NCI-H526 (cell line): ENCODE measurements at regions not wholly inside any gene's neighbourhood (a gene's known extent, or its start where the extent isn't known, plus 50 kb on each side); places are given as distances from the start of the nearest gene placed in this dataset.

ENCODE experiments used
- DNase-seq, 2 experiments: peaks; one replicate each; lab custom pipeline; 2025; lab: John Stamatoyannopoulos, UW

DNA sequence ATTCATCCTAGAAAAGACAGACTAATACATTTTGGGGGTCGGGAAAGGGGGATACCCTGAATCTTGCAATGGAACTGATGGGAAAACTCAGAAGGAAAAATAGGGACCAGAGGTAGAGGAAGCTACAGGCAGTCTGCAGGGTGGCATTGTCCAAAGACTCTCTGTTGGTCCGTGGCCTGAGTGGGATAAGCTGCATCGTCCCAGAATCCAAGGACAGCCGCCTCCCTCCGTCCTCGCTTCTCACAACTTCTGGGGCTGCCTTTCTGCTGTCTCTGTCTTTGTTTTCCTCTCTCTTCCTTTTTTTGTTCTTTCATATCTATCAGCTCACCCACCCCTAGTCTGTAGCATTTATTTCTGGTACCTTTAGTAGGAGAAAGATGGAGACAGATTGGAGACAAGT, 1052.6 kb upstream of the RBFOX1 start:
- no peak for DNase-seq

DNA sequence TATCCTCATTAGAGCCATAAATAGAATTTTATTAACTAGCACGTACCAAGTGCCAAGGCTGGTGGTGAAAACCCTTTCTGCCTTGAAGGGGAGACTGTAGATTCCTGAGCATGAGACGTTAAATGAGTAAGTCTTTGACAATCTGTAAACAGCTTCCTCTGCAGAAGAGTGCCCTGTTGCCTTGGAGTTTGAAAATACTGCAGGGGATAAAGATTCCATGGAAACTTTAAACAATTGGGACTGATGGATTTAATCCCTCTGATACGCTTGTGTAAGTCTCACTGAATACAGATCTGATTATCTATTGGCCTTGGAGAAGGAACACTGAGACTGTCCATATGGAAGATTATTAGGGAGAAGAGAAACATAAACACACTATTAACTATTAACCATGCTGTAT, 1053.4 kb upstream of the RBFOX1 start:
- no peak for DNase-seq

DNA sequence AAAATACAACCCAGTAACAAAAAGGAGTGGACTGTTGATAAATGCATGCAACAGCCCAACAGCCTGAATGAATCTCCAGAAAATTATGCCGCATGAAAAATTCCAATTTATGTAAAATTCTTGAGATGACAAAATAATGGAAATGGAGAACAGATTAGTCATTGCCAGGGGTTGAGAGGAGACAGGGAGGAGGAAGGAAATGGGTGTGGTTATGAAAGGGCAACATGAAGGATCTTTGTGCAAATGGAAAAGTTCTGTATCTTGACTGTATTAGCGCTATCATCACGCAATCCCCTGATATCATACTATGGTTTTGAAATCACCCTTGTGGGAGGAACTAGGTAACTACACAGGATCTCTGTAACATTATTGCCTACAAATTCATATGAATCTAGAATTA, 1058.3 kb upstream of the RBFOX1 start:
- no peak for DNase-seq

GRCh38 chr16:6267682-6268081, 1065.0 kb upstream of the RBFOX1 start:
- no peak for DNase-seq

GRCh38 chr16:6266703-6267102, 1065.9 kb upstream of the RBFOX1 start:
- no peak for DNase-seq

- DNase-seq: no peak
Measured at GRCh38 chr16:6265968-6266367, 1066.7 kb upstream of the RBFOX1 start.

GRCh38 chr16:6258056-6258455, 1074.6 kb upstream of the RBFOX1 start:
- no peak for DNase-seq

- peak; percentile 27 to 36 for DNase-seq
Measured at GRCh38 chr16:6252541-6252940, 1080.1 kb upstream of the RBFOX1 start.

DNA sequence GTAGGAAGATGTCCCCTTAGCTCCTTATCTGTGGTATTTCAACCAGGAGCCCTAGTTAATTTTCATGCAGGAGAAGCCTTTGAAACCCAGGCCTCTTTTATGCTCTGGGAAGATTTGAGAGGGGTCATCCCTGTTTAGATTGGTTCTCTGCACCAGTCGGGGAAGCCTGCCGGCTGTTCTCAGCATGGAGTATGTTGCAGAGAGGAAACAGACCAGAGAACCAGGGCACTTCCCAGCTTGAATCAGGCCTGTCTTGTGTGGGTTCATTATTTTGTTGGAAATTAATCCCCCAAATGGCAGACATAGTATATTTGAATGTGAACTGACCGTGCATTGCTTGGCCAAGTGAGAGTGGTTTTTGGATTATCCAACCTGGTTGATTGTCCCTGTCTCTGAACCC, 1082.1 kb upstream of the RBFOX1 start:
- no peak for DNase-seq

- no peak for DNase-seq
Measured at GRCh38 chr16:6249863-6250262, 1082.8 kb upstream of the RBFOX1 start.

DNA sequence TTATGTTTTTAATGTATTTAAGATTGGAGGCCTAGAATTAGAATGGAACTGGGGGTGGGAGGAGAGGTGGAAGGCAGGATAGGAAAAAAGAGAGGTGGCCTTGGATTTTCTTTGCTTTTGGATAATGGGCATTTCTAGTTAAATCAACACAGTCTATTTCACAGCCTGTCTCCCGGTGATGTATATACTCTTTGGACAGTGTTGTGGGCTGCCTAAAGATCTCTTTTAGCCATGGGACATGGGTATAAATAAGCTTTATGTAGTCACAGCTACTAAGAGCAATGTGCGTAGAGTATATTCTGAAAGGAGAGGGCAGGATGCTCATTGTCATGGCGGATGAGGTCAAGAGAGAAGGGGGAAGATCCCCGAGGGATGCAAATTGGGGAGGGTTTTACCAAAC, 1084.4 kb upstream of the RBFOX1 start:
- DNase-seq: no peak

GRCh38 chr16:6247775-6248174, 1084.9 kb upstream of the RBFOX1 start:
- peak; percentile 23 to 47 for DNase-seq

DNA sequence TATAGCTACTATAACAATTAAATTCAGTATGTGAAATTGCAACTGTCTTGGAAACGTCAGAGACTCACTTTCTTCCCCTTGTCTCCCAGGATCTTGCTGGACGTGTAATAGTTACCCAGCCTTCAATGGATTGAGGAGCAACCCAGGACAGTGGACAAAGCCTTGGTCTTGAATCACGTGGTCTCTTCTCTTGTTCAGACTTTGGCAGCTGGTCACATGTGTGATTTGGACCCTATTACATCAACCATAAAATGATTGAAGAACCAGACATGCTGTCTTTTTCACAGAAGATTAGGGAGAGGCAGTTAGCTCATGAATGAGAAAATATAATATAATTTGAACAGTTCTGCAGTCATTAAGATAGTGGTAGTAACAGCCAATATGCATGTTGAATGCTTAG, 1085.5 kb upstream of the RBFOX1 start:
- no peak for DNase-seq

GRCh38 chr16:6246266-6246665, 1086.4 kb upstream of the RBFOX1 start:
- no peak for DNase-seq

GRCh38 chr16:6232056-6232455, 1100.6 kb upstream of the RBFOX1 start:
- DNase-seq: no peak

GRCh38 chr16:6231398-6231797, 1101.2 kb upstream of the RBFOX1 start:
- DNase-seq: no peak

DNA sequence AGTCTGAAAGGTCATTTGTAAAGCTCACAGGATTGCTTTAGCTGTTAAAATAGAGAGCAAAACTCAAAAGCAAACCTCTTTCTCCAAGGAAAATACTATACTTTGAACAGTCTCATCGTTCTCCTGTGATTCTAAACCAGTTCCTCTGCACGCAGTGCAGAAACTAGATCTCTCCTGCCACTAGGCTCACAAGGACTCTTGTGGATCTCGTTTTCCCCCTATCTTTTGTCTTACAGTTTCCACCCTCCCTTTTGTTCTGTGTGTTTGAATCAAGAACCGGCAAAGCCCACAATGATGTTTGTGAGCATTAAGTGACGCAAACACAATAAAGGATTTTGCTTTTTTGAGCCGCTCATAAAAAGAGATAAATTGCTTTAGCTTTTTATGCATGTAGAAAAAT, 1103.5 kb upstream of the RBFOX1 start:
- DNase-seq: no peak

DNA sequence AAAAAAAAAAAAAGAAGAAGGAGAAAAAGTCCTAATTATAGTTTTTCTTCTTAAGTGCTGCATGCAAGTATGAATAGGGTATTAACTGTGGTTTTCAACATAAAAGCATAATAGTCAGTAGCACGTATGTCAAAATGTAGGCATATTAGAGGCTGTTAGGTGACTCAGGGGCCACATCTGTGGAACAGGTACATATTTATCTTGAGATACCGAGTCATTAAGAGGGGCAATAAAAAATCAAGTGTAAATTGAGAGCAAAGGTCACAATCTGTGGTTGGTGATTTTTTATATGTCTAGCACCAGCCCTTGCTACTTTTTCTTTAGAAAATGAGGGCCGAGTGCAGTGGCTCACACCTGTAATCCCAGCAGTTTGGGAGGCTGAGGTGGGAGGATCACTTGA, 1113.8 kb upstream of the RBFOX1 start:
- no peak for DNase-seq

DNA sequence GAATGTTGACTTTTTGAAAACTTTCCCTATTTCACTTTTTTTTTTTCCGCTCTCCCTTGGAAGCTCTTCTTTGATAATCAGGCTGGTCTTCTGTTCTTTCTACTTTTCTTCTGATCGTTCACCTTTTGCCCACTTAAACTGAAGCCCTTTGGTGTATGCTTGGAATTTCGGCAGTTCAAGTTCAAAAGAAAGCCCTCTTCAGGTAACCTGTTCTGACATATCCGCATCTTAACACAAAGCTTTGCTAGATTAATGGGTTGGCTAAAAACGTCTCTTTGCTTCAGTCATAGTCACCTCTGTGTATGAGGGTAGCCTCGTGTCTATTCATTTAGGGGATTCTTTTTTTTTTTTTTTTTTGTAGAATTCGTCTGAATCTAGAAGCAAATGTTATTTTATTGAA, 1115.8 kb upstream of the RBFOX1 start:
- no peak for DNase-seq

DNA sequence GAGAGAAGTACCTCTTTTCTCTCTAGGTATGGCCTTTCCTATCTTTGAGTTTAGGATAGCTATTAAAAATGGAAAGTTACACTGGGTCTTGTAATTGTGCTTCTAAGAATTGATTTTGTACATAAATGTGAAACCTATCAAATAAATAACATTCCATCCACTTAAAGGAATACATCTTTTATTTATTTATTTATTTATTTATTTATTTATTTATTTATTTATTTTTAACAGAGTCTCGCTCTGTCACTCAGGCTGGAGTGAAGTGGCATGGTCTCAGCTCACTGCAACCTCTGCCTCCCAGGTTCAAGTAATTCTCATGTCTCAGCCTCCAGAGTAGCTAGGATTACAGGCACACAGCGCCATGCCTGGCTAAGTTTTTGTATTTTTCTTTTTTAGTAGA, 1114.0 kb upstream of the EEF2KMT start:
- no peak for DNase-seq

DNA sequence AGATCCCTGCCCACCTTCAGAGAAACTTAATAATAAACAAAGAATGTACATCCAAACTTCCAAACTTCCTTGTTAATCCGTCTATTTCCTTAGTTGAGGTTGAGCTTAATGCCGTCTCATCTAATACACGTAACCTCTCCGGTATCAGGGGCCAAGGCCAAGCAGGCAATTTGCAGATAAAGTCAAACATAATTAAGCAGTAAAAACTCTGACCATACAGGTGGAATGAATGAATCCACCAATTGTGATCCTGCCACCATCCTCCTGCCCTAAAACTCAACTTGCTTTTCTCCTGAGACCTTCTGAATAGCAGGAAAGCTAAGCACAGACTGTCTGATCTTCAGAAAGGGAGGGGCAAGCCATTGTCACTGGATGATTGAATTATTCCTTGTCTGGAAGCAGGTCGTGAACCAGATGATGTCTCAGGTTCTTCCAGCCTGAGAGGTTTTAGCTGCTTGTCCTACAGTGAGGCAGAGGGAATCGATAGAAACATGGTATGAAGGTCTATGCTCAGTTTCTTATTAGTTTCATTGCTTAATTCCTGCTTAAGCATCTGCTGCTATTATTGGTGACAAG, 1111.8 kb upstream of the EEF2KMT start:
- no peak for DNase-seq

- DNase-seq: no peak
Measured at GRCh38 chr16:6207580-6207979, 1110.0 kb upstream of the EEF2KMT start.

DNA sequence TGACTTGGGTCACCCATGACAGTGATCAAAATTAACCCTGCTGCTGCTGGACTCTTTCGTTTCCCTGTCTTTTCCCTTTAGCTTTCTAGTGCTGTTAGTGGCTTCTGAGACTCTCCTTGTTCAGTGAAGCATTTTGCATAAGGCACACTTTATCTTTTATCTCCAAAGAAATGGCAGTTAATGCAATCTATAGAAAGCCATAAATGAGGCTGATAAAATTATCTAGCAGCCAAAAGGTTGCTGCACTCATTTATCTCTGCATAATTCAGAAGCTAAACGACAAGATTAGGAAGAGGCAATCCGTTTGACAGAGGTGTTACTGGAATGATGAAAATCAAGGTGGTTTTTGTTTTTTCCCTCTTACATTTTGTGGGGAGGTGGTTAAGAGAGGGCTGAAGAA, 1109.5 kb upstream of the EEF2KMT start:
- no peak for DNase-seq

DNA sequence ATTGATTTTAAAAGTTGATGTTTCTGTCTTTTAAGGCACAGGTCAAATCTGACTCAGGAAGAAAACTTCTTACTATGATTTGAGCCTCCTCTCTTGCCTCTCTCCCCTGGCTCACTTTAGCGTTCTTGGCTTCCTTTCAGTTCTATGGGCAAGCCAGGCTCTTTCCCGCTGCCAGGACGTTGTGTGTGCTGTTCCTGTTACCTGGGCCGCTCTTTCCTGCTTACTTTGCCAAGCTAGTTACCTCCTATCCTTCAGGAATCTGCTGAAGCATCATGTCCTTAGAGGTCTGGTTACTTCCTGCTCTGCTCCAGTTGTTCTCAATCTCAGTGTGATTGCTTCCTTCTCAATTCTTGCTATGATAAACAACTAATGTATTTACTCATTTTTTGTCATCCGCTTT, 1108.5 kb upstream of the EEF2KMT start:
- DNase-seq: no peak

- peak in 1 of 2 experiments; percentile 4 for DNase-seq
Measured at GRCh38 chr16:6204945-6205344, 1107.3 kb upstream of the EEF2KMT start.
